ENCODE measurements at regions not wholly inside any gene's neighbourhood (a gene's known extent, or its start where the extent isn't known, plus 50 kb on each side); places are given as distances from the start of the nearest gene placed in this dataset.

DNA sequence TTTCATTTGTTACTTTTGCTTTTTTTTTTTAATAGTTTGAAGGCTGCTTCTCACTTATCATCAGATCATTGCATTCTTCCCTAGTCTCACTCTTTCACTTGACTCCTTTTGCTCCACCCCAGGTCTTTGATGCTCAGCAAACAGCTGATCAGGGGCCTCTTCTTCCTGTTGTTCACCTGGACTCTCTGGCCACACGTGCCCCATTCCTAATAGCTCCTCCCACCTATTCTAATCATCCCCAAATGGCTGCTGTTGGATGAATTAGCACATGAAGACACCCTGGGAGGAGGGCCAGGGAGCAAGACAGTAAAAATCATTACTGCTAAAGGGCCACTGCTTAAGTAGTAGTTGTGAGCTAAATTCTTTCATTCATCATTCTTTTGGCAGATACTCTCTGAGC, 119.5 kb downstream of the MAB21L3 start:
- CTCF ChIA-PET, result no interaction called here
- POLR2A ChIA-PET, result no interaction called here

DNA sequence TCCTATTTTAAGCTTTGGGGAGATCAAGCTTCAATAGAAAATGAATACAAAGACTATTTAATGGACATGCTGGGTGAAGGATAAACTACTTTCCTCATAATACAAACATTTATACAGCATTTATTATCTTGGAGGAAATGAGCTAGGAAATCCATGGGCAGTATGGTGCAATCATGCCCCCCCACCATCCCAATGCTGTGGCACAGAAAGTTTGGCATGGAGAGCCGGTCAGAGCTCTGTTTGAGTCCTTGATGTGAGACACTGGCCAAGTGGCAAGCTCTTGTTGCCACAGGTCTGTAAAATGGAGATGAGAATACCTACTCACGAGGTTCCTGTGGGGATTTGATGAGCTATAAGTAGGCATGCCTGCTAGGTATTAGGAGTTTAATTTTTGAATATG, 120.6 kb downstream of the MAB21L3 start:
- POLR2A ChIA-PET, result no interaction called here
- CTCF ChIA-PET, result no interaction called here

DNA sequence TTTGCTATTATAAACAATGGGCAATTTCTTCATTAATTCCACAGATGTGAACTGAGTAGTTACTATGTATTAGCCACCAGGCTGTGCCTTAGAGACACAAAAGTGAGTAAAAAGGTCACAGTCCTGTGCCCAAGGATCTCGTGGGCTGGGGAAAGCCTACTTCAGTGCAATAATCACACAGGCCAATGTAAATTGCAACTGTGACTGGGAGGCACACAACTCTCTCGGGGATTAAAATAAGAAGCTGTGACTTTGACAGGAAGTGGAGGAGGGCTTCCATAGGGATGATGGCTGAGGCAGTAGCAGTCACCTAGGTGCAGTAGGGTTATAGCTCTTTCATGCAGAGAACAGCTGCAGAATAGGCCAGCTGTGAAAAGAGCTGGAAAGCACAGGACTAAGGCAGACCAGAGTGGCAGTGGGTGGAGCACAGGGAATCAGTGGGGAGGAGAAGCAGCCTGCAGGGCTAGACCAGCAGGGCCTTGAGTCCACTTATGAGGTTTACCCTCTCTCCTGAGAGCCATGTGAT, 121.9 kb downstream of the MAB21L3 start:
- ChIA-PET CTCF (no interaction called here), POLR2A (no interaction called here)

DNA sequence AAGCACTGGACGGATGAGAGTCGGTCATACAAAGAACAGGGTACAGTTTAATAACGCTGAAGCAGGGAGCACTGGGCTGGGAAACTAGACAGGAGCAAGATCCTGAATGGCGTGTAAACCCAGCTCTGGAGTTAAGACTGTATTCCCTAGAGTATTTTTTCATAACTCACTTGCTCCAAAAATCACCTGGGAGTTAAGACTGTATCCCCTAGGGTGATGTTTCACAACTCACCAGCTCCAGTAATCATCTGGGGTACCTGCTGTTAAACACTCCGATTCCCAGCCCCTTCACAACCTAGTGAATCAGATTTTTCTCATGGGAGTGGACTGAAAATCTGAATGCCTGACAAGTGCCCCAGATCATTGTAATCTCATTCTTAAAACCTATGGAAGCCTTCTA, 123.2 kb downstream of the MAB21L3 start:
- ChIA-PET CTCF (no interaction called here), POLR2A (no interaction called here)

DNA sequence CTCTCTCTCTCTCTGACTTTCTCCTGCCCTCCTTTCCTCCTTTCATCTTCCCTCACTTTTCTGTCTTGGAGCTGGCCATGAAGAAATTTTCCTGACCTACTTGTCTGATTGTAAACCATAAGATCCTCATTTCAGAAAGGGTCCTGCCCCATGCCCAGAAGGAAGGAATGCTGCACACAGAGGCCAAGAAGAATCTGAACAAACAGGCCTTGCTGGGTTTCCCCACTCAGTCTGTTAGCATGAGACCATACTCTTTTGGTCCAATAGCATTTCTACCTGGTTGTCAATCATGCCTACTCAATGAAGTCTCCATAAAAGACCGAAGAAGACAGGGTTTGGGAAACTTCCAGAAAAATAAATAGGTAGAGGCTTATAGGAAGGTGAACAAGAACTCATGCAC, 128.7 kb downstream of the MAB21L3 start:
- ChIA-PET POLR2A (no interaction called here), CTCF (no interaction called here)

DNA sequence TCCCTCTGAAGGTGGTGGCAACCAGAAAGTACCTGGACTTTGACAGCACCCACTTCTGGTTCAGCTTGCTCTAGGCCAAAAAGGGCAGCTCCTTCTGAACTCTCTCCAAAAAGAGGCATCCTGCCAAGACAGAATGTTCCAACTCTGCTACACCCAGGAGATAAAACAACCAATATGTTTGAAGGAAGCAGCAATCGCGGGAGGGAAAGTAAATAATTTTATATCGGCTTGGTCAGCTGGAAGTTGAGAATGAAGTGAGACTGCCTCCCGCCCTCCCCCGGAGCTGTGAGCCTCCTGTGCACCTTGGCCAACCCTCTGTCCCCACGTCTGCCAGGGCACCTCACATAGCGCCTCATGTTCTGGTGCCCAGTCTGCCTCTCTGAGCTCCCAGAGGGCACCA, 130.3 kb upstream of the ATP1A1 start:
- CTCF ChIA-PET, result interaction anchor here (2.0 kb wide), 1 partner anchor 242 kb away, joined by 5 read pairs; no protein-coding TSS in a partner anchor
- POLR2A ChIA-PET, result no interaction called here

DNA sequence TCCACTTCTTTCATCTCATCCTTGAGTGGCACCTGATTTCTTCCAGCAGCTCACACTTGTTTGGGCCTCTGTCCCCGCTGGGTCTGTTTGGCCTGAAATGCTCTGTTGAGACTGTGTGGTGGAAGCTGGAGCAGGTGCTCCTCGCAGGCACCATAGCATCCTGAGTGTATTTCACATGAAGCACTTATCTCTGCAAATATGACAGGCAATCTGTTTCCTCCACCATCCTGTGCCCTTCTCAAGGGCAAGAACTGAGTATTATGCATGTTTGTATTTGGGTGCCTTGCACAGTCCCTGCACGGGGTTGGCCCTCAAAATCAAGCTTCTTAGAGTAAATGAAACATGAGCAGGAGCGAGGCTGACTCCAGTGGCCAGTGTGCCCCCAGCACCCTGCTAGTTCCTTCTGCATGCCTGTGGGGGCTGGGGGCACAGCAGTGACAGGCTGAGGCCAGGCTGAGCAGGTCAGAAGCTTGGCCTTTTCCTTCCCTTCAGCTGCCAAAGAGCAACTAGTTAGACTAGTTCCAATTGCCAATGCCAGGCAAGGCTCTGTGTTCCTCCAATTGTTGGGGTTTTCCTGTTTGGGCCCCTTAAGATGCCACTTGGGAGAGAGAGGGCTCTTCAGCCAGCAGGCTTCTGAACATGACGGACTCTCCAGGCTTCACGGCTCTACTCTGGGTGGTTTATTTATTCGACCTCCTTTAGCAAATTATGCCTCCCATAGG, 129.6 kb upstream of the ATP1A1 start:
- CTCF ChIA-PET, result interaction anchor here (2.0 kb wide), 1 partner anchor 241 kb away, joined by 5 read pairs; no protein-coding TSS in a partner anchor
- POLR2A ChIA-PET, result no interaction called here

DNA sequence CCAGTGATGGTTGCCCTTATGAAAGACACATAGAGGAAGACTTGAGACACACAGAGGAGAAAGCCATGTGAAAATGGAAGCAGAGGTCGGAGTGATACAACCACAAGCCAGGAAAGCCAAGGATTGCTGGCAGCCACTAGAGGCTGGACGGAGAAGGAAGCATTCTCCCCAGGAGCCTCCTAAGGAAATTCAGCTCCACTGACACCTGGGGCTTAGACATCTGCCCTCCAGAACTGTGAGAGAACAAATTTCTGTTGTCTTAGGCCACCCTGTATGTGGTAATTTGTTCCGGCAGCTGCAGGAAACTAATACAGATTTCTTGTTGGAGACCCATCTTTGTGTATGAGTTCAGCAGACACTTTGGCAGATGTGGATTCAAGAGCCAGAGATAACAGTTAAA, 126.9 kb upstream of the ATP1A1 start:
- ChIA-PET POLR2A (no interaction called here), CTCF (no interaction called here)

DNA sequence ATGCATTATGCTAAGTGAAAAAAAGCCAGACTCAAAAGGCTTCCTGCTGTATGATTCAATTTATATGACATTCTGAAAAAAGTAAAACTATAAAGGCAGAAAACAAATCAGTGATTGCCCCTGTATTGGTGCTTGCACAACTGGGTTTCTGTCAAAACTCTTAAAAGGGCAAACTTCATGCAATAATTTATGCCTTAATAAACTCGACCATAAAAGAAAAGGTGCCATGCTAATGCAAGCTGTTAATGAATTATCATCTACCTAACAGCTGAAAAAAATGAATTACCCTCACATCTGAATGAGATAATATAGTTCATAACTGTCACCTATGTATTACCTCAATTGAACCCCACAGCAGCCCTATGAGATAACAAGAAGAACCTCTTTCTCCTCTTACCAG, 120.8 kb upstream of the ATP1A1 start:
- POLR2A ChIA-PET, result no interaction called here
- CTCF ChIA-PET, result no interaction called here

DNA sequence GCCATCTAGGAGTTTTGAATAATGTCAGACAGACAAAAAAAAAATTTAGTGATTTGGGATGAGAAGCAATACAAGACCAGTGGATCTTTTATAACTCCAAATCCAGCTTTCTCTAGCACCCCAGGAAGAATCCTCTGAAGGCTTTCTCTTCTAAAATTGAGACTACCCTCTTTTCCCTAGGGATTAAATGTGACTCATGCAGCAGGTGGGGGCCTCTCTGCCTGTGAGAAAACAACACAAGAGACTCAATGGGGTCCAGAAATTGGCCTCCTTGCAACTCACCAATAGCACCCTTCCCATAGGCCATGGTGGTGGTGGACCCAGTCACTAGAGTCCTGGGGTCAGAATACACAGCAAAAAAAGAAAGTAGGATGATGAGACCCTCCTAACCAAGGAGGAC, 120.3 kb upstream of the ATP1A1 start:
- ChIA-PET CTCF (no interaction called here), POLR2A (no interaction called here)

DNA sequence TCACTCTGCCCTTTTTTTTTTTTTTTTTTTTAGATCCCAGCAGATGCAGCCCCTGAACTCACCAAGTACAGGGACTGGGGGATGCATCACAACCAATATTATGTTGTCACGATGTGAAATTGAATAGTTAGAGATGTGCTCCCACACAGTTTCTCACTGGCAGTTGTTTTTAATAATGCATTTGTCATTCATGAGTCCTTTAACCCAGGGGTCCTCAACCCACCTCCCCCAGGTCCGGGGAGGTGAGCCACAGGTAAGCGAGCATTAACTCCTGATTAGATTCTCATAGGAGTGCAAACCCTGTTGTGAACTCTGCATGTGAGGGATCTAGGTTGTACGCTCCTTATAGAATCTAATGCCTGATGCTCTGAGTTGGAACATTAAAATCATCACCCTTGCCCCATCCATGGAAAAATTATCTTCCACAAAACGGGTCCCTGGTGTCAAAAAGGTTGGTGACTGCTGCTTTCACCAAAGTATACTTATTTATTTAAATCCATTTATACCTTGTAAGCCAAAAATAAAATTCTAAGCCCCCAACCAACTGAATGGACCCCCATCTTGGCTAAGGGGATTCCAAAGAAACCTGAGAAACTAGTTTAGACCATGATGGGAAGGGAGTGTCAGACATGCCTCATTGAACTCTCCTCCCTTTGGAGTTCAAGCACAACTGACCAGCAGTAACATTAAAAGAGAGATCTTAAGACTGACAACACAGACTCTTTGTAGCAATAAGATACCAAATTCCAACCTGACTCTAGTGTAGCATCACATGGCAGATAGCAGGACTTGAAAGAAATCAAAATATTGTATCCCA, 119.3 kb upstream of the ATP1A1 start:
- POLR2A ChIA-PET, result no interaction called here

DNA sequence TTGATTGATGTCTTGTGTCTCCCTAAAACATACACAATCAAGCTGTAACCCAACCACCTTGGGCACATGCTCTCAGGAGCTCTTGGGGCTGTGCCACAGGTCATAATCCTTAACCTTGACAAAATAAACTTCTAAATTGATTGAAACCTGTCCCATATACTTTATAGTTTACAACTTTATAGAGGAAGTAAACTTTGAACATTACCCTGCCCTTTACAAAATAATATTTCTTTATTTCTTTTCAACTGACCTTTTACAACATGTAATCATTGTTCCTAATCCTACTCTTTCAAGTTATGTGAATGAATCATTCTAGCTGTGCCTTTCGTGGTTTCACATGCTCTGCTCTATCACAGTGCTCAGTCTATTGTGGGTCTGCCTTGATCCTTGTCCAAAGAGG, 118.3 kb upstream of the ATP1A1 start:
- POLR2A ChIA-PET, result no interaction called here
- CTCF ChIA-PET, result no interaction called here

More for the DNA sequence above, 119.3 kb upstream of the ATP1A1 start:
- CTCF ChIA-PET, result no interaction called here

DNA sequence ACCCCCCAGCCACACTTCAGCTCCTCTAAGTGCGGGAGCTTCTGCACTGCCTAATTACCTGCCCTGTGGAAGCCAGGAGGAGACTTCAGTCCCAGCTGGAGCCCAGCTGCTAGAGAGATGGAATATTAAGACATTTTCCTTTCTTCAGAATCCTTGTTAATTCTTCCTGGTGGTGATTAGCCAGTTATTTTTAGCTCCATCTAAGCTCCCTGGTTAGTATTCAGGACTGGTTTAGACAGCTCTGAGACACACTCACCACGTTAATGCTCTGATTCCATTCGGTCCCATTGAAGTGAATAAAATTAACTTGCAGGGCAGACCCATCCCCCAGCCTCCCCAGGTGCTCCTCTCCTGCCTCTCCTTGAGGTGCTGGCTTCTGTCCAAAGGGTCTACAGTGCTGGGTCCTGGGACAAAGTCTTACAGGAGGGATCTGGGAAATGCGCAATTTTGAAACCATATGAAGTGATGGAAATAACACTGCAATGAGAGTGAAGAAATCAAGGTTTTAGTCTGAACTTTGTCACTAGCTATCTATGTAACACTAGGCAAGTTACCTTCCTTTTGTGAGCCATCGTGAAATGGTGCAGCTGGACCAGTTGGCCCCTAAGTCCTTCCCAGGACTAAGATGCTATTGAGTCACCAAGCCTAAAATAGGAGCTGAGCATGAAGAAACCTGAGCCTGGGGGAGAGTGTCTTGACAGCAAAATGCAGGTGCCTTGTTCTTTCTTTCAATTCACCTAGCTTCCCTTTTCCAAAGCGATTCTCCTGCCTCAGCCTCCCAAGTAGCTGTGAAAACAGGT, 117.4 kb upstream of the ATP1A1 start:
- POLR2A ChIA-PET, result no interaction called here
- CTCF ChIA-PET, result interaction anchor here (0.6 kb wide), 1 partner anchor 15 kb away, joined by 3 read pairs; no protein-coding TSS in a partner anchor

DNA sequence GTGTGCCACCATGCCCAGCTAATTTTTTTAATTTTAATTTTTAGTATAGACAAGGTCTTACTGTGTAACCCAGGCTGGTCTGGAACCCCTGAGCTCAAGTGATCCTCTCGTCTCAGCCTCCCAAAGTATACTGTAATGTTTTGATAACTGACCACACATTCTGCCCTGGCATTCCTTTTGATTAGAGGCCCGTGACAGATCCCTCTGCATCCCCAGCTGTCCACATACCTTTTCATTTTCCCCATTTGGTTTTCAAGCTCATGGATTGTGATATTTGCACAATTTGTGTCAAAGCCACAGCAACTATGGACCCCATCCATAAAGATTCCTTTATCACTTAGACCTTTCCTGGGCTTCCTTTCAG, 116.8 kb upstream of the ATP1A1 start:
- POLR2A ChIA-PET, result no interaction called here

DNA sequence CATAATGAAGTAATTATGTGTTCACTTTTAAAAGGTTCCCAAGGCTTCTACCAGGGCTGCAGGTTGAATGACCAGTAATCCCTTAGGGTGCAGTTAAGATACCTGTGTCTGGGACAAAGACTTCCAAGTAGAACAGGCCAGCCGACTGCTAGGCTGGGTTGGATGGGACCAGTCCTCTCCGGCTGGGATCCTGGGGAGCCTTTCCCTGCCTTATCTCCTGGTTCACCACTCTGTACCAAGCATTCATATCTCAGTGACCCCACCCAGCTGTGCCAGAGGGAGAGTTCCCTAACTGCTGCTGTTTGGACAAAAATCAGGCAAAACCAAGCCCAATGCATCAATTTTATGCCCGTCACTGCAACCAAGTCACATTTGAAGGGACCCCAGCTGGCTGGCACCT, 116.2 kb upstream of the ATP1A1 start:
- ChIA-PET POLR2A (interaction anchor here (0.8 kb wide), 1 partner anchor 117 kb away, joined by 3 read pairs; no protein-coding TSS in a partner anchor), CTCF (no interaction called here)

More for the DNA sequence above, 116.8 kb upstream of the ATP1A1 start:
- CTCF ChIA-PET, result no interaction called here

DNA sequence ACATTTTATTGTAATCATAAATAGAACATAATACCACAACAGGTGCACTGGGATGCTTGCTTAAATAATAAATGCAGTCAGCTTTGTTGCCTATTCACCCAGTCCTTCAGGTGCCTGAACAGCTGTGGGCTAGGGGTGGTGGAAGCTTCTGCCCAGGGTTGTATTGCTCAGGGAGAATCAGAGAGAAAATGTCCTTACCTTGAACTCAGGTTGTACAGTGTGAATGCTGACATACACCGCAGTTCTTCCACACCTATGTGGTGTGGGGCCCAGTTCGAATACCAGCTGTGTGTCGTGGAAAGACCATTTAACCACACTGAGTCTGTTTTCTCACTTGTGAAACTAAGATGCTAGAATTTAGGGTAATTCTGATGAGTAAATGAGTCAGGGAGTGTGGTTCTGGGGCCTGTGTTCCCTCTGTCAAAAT, 115.7 kb upstream of the ATP1A1 start:
- POLR2A ChIA-PET, result interaction anchor here (0.8 kb wide), 1 partner anchor 117 kb away, joined by 3 read pairs; no protein-coding TSS in a partner anchor

DNA sequence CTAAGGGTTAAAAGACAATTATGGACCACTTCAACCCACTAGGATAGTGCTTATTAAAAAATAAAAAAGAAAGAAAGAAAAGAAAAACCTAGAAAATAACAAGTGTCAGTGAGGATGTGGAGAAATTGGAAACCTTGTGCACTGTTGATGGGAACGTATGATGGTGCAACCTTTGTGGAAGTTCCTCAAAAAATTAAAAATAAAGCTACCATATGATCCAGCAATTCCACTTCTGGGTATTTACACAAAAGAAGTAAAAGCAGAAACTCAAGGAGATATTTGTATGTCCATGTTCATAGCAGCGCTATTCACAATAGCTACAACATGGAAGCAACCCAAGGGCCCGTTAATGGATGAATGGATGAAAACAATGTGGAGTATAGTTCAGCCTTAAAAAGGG, 115.2 kb upstream of the ATP1A1 start:
- ChIA-PET CTCF (no interaction called here), POLR2A (no interaction called here)

More for the DNA sequence above, 115.7 kb upstream of the ATP1A1 start:
- CTCF ChIA-PET, result no interaction called here

DNA sequence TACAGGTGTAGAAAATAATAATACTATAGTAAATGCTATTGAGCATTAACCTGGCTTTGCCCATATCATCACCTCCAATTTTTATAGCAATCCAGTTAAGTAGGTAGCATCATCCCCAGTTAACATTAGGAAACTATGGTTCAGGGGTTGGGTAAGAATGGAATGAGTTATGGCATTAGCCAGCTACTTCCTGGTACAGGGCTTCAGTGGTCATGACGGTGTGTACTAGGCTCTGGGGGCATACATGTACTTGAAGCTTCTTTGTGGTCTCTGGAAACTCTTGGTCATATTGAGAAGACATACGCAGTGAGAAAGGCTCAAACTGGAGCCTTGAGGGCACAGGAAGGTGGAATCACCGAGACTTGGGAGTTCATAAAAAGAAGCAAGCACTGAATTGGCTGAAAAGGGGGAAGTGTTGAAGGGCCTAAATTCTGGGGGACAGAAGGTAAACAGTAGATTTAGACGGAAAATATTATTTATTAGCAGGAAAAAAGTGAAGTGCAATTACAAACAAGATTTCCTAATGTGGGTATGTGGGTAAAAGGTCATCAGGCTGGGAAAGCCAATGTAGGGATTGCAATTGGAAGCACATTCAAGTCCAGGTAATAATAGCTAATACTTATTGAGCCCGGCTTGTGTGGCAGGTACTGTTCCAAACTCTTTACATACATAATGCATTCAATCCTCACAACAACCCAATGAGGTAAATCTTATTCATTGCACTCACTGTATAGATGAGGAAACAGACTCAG, 114.2 kb upstream of the ATP1A1 start:
- POLR2A ChIA-PET, result no interaction called here
- CTCF ChIA-PET, result no interaction called here

DNA sequence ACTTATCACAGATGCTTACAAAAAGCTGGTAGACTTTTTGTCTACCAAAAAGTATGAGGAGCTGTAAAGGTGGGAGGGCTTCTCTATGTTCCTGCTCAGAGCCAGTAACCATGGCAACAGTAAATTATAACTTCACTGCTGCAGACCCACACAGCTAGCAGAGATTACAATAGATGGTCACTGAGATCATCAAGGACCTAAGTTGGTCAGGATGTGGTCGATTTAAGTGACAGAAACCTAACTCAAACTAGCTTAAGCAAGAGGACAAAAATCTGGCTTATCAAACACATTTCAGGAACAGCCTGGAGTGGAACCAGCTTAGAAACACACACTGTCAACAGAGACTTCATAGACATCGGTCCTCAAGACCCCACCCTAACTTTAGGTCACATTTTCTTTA, 113.4 kb upstream of the ATP1A1 start:
- POLR2A ChIA-PET, result no interaction called here
- CTCF ChIA-PET, result no interaction called here

DNA sequence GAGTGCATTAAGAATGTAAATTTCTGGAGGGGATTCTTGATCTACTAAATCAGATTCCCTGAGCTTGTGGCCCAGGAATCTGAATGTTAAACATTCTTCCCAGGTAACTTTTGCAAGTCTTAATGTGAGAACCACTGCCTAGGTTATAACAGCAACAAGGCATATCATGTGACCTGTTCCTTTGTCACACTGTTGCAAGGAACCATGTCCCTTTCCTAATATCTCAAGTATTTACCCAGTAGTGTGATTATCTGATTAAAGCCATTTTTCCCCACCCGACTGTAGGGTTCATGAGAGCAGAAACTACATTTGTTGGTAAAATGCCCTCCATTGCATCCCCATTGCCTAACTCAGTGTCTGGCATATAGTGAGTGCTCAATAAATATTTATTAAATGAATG, 112.9 kb upstream of the ATP1A1 start:
- ChIA-PET CTCF (no interaction called here), POLR2A (no interaction called here)

Data from activated CD8-positive, alpha-beta memory T cell treated with anti-CD3 and anti-CD28 coated beads for 36 hours (primary cell).